H1 (cell line): ENCODE measurements at regions not wholly inside any gene's neighbourhood (a gene's known extent, or its start where the extent isn't known, plus 50 kb on each side); places are given as distances from the start of the nearest gene placed in this dataset.

Source experiments
- CTCF ChIA-PET: fragments of 300-600 bp; sonication (Branson Sonifier 250); formaldehyde crosslinking; loops from one replicate; lab custom pipeline; 2021; ENCODE audit not compliant: partially characterized antibody; lab: Charles Lee
- POLR2A ChIA-PET: fragments of 300-600 bp; sonication (Branson Sonifier 250); formaldehyde crosslinking; loops from one replicate; lab custom pipeline; 2021; ENCODE audit warnings: inconsistent platforms; ENCODE audit not compliant: partially characterized antibody; lab: Charles Lee
- DNase-seq, 2 experiments: peaks; one replicate each; pipeline versions ENCODE4 v3.0.0 to v3.0.0-alpha.2; 2010 to 2022; ENCODE audit warnings: low spot score in 2 of 2, low read depth in 1 of 2, mixed read lengths in 1 of 2
- FAIRE-seq: peaks from 2 replicates; lab custom pipeline; 2011; peaks lifted over from hg19 to GRCh38; lab: Jason Lieb, UNC
- H2AFZ ChIP-seq: 2 replicates; pipeline ENCODE4 v1.8.1; 2012; ENCODE audit warnings: low read length, inconsistent platforms
- H2AK5ac ChIP-seq: 2 replicates; pipeline ENCODE4 v1.6.1; 2013; ENCODE audit warnings: low read depth, low read length
- H2BK120ac ChIP-seq: replicated peaks from 2 replicates; pipeline ENCODE3; 2013; ENCODE audit warnings: low read depth, low read length, inconsistent platforms
- H2BK12ac ChIP-seq: 2 replicates; pipeline ENCODE4 v1.6.1; 2013; ENCODE audit warnings: low read depth, low read length
- H2BK15ac ChIP-seq: 2 replicates; pipeline ENCODE4 v1.6.1; 2013; ENCODE audit warnings: low read length
- H2BK20ac ChIP-seq: 2 replicates; pipeline ENCODE4 v1.6.1; 2013; ENCODE audit warnings: low read length
- H2BK5ac ChIP-seq: 2 replicates; pipeline ENCODE4 v1.6.1; 2013; ENCODE audit warnings: low read depth, low read length
- H3K14ac ChIP-seq: 2 replicates; pipeline ENCODE4 v1.6.1; 2013; ENCODE audit warnings: inconsistent platforms; ENCODE audit not compliant: insufficient read length
- H3K18ac ChIP-seq: 2 replicates; pipeline ENCODE4 v1.6.1; 2013; ENCODE audit warnings: low read length; ENCODE audit errors: extremely low read depth
- H3K23ac ChIP-seq: 2 replicates; pipeline ENCODE4 v1.6.1; 2013; ENCODE audit warnings: inconsistent platforms; ENCODE audit not compliant: insufficient read length
- H3K23me2 ChIP-seq: 2 replicates; pipeline ENCODE4 v1.6.1; 2013; ENCODE audit warnings: low read depth, low read length
- H3K27ac ChIP-seq: 2 replicates; pipeline ENCODE4 v1.6.1; 2011; ENCODE audit warnings: low read depth, low read length, inconsistent platforms
- H3K27me3 ChIP-seq, 4 experiments: replicated peaks in 1 of 4; 1 replicate in 1 of 4; 2 replicates in 3 of 4; pipeline versions ENCODE4 v1.6.1 to v1.8.1; 2011 to 2013; ENCODE audit warnings: low read length in 3 of 4, mild to moderate bottlenecking in 3 of 4, inconsistent platforms in 2 of 4, mixed read lengths in 2 of 4, moderate library complexity in 1 of 4; ENCODE audit not compliant: control insufficient read depth in 3 of 4, insufficient read depth in 3 of 4; ENCODE audit errors: extremely low read depth in 1 of 4
- H3K36me3 ChIP-seq, 4 experiments: 2 replicates each; pipeline versions ENCODE4 v1.6.1 to v1.8.1; 2011 to 2013; ENCODE audit warnings: mild to moderate bottlenecking in 4 of 4, low read length in 3 of 4, moderate library complexity in 2 of 4, control low read depth in 1 of 4, inconsistent platforms in 1 of 4; ENCODE audit not compliant: insufficient read depth in 4 of 4, control insufficient read depth in 2 of 4
- H3K4ac ChIP-seq: replicated peaks from 2 replicates; pipeline ENCODE3; 2013; ENCODE audit warnings: low read length, low read depth, mixed read lengths, inconsistent platforms; ENCODE audit not compliant: insufficient read length
- H3K4me1 ChIP-seq, 4 experiments: replicated peaks in 1 of 4; 1 replicate in 1 of 4; 2 replicates in 3 of 4; pipeline versions ENCODE4 v1.6.1 to v1.8.1; 2011 to 2013; ENCODE audit warnings: low read length in 3 of 4, inconsistent platforms in 2 of 4, mixed read lengths in 1 of 4; ENCODE audit not compliant: insufficient read depth in 4 of 4, control insufficient read depth in 3 of 4
- H3K4me2 ChIP-seq, 2 experiments: 2 replicates each; pipeline versions ENCODE4 v1.6.1 to v1.8.1; 2011 to 2013; ENCODE audit warnings: low read depth in 2 of 2, low read length in 2 of 2, control low read depth in 1 of 2, inconsistent platforms in 1 of 2, mild to moderate bottlenecking in 1 of 2; ENCODE audit not compliant: insufficient read depth in 1 of 2
- H3K4me3 ChIP-seq, 4 experiments: fragments of 200-600, 300-600 bp in 1 of 4; sonication (generic), shearing (Covaris generic), sonication (Bioruptor Twin) in 1 of 4; 2 replicates each; pipeline versions ENCODE4 v1.5.1 to v1.8.1; 2011 to 2016; ENCODE audit warnings: low read length in 4 of 4, low read depth in 3 of 4, control low read depth in 2 of 4, inconsistent platforms in 2 of 4, mild to moderate bottlenecking in 2 of 4, mixed read lengths in 1 of 4, moderate library complexity in 1 of 4; ENCODE audit not compliant: insufficient read depth in 2 of 4; ENCODE audit errors: extremely low read depth in 1 of 4
- H3K56ac ChIP-seq: replicated peaks from 2 replicates; pipeline ENCODE3; 2013; ENCODE audit warnings: low read depth, mild to moderate bottlenecking, mixed read lengths, low read length, inconsistent platforms; ENCODE audit not compliant: insufficient read length
- H3K79me1 ChIP-seq: 2 replicates; pipeline ENCODE4 v1.6.1; 2013; ENCODE audit warnings: low read depth, low read length, control low read depth
- H3K79me2 ChIP-seq, 2 experiments: 2 replicates each; pipeline versions ENCODE4 v1.6.1 to v1.8.1; 2012 to 2013; ENCODE audit warnings: low read length in 2 of 2, mild to moderate bottlenecking in 2 of 2, inconsistent platforms in 1 of 2; ENCODE audit not compliant: insufficient read depth in 2 of 2, control insufficient read depth in 1 of 2
- H3K9ac ChIP-seq, 4 experiments: replicated peaks in 1 of 4; 1 replicate in 1 of 4; 2 replicates in 3 of 4; pipeline versions ENCODE4 v1.6.1 to v1.8.1; 2011 to 2013; ENCODE audit warnings: low read depth in 3 of 4, low read length in 3 of 4, control low read depth in 2 of 4, mild to moderate bottlenecking in 2 of 4, moderate library complexity in 2 of 4, inconsistent platforms in 1 of 4; ENCODE audit errors: extremely low read depth in 1 of 4
- H3K9me3 ChIP-seq, 2 experiments: 2 replicates each; pipeline versions ENCODE4 v1.6.1 to v1.8.1; 2012 to 2013; ENCODE audit warnings: mild to moderate bottlenecking in 2 of 2, moderate library complexity in 2 of 2, control low read depth in 1 of 2, inconsistent platforms in 1 of 2, low read depth in 1 of 2, low read length in 1 of 2, mixed read lengths in 1 of 2; ENCODE audit not compliant: insufficient read depth in 2 of 2
- H4K20me1 ChIP-seq, 2 experiments: replicated peaks in 1 of 2; 2 replicates each; pipeline versions ENCODE3 to v1.8.1; 2011 to 2013; ENCODE audit warnings: inconsistent platforms in 2 of 2, low read length in 2 of 2, mild to moderate bottlenecking in 1 of 2; ENCODE audit not compliant: insufficient read depth in 2 of 2, control insufficient read depth in 1 of 2
- H4K5ac ChIP-seq: 2 replicates; pipeline ENCODE4 v1.6.1; 2013; ENCODE audit warnings: low read length, low read depth, mixed read lengths, inconsistent platforms; ENCODE audit not compliant: insufficient read length
- H4K8ac ChIP-seq: 2 replicates; pipeline ENCODE4 v1.8.0; 2013; ENCODE audit warnings: mild to moderate bottlenecking, moderate library complexity, low read length, inconsistent platforms; ENCODE audit not compliant: insufficient read depth; ENCODE audit errors: extremely low read depth
- H4K91ac ChIP-seq: replicated peaks from 2 replicates; pipeline ENCODE3; 2013; ENCODE audit warnings: low read length, mixed read lengths, inconsistent platforms; ENCODE audit not compliant: insufficient read length
- RBBP5 ChIP-seq: IDR thresholded peaks from 2 replicates; pipeline ENCODE4 v1.7.1; 2012; ENCODE audit warnings: low read depth, mild to moderate bottlenecking, inconsistent platforms, low read length, moderate library complexity, borderline replicate concordance
- RFX5 ChIP-seq: IDR thresholded peaks from 2 replicates; pipeline ENCODE4 v1.6.1; 2011; ENCODE audit warnings: low read depth, low read length, improper control_type of control experiment, borderline replicate concordance
- TCF12 ChIP-seq: IDR thresholded peaks from 2 replicates; pipeline ENCODE4 v1.6.1; 2011; ENCODE audit warnings: low read depth, mild to moderate bottlenecking, low read length
- ZNF274 ChIP-seq: IDR thresholded peaks from 2 replicates; pipeline ENCODE4 v1.7.0; 2012; ENCODE audit warnings: low read length, borderline replicate concordance; ENCODE audit errors: extremely low read depth
- TF ChIP-seq, protein P1 (sequence below): IDR thresholded peaks from 2 replicates; pipeline ENCODE4 v1.6.1; 2012; ENCODE audit warnings: inconsistent platforms
- TF ChIP-seq, protein P2 (sequence below): IDR thresholded peaks from 2 replicates; pipeline ENCODE4 v1.6.1; 2011; ENCODE audit warnings: low read depth, mild to moderate bottlenecking, low read length; ENCODE audit not compliant: insufficient read depth

DNA sequence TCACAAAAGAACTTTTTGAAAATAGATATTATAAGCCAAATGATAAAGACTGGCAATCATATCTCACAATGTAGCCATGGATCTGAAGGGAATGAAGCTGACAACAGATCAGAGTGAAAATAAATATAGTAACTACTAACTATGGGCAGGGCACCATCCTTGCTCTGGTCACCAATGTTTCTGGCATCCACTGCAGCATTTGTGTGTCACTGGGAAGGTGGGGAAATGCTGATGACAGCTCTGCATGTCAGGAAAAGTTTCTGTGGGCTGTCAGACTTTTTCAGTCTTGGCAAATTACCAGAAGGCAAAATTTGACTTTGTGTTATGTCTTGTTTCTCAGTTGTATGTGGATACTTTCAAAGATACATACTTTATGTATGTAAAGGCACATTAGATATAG lies 195.6 kb downstream of the ZNF326 start:
- Histone ChIP-seq H3K56ac (no peak overlapping the region), H3K27ac (no peak overlapping the region), H3K14ac (no peak overlapping the region), H3K23me2 (no peaks in the 10 kb centered on the region), H3K18ac (no peak overlapping the region), H3K9me3 (no peaks in the 10 kb centered on the region), H2AK5ac (no peak overlapping the region), H2AFZ (no peak overlapping the region), H3K23ac (no peak overlapping the region), H2BK12ac (no peak overlapping the region), H3K4me2 (no peak overlapping the region), H3K9ac (no peak overlapping the region), H2BK20ac (no peak overlapping the region), H3K36me3 (no peaks in the 10 kb centered on the region), H3K27me3 (no peaks in the 10 kb centered on the region), H2BK15ac (no peak overlapping the region), H3K4me3 (no peak overlapping the region), H4K8ac (no peak overlapping the region), H2BK120ac (no peak overlapping the region), H2BK5ac (no peak overlapping the region), H4K20me1 (no peaks in the 10 kb centered on the region), H4K91ac (no peak overlapping the region), H4K5ac (no peak overlapping the region), H3K4ac (no peak overlapping the region), H3K79me1 (no peaks in the 10 kb centered on the region), H3K79me2 (no peaks in the 10 kb centered on the region), H3K4me1 (peaks cover 0 to 3% (median 0%) of the 10 kb centered on the region in 4 experiments; a peak in 1 of 7 replicates)
- FAIRE-seq, result no peak
- TF ChIP-seq, protein P1, sequence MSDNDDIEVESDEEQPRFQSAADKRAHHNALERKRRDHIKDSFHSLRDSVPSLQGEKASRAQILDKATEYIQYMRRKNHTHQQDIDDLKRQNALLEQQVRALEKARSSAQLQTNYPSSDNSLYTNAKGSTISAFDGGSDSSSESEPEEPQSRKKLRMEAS, result no peak
- TF ChIP-seq TCF12, result no peak
- no peak for TF ChIP-seq ZNF274
- no peak for TF ChIP-seq RFX5
- TF ChIP-seq RBBP5, result no peak
- TF ChIP-seq, protein P2, sequence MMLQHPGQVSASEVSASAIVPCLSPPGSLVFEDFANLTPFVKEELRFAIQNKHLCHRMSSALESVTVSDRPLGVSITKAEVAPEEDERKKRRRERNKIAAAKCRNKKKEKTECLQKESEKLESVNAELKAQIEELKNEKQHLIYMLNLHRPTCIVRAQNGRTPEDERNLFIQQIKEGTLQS, result no peak
- ChIA-PET CTCF (interaction anchor here (1.3 kb wide), 1 partner anchor 145 kb away, joined by 3 read pairs; no protein-coding TSS in a partner anchor), POLR2A (no interaction called here)
- DNase-seq, result no peak
